Stimulated activated CD4-positive, alpha-beta T cell treated with anti-CD3 and anti-CD28 coated beads, Interleukin-4, amount 100 ng/mL, for 1 hour (primary cell): ENCODE measurements at regions not wholly inside any gene's neighbourhood (a gene's known extent, or its start where the extent isn't known, plus 50 kb on each side); places are given as distances from the start of the nearest gene placed in this dataset.
"Not testable (repeated sequence)": the region's sequence is repeated elsewhere in the genome, so short reads cannot be mapped to it uniquely, and the experiment has no call there.

Experiments used
- DNase-seq: peaks from one replicate; pipeline ENCODE4 v3.0.0-alpha.2; 2020

GRCh38 chr21:13907385-13907784, 297.8 kb downstream of the POTED start:
- not testable (repeated sequence) for DNase-seq

- not testable (repeated sequence) for DNase-seq
Measured at GRCh38 chr21:13896596-13897247, 287.1 kb downstream of the POTED start.

GRCh38 chr21:13893617-13894016, 284.0 kb downstream of the POTED start:
- not testable (repeated sequence) for DNase-seq

GRCh38 chr21:13893025-13893424, 283.4 kb downstream of the POTED start:
- DNase-seq, result not testable (repeated sequence)

- DNase-seq, result not testable (repeated sequence)
Measured at GRCh38 chr21:13892146-13892751, 282.7 kb downstream of the POTED start.

- DNase-seq, result not testable (repeated sequence)
Measured at GRCh38 chr21:13889176-13889575, 279.6 kb downstream of the POTED start.

GRCh38 chr21:13883641-13884395, 274.2 kb downstream of the POTED start:
- not testable (repeated sequence) for DNase-seq

- DNase-seq, result not testable (repeated sequence)
Measured at GRCh38 chr21:13877503-13877902, 267.9 kb downstream of the POTED start.

- DNase-seq, result not testable (repeated sequence)
Measured at GRCh38 chr21:13876999-13877398, 267.4 kb downstream of the POTED start.

- DNase-seq, result not testable (repeated sequence)
Measured at GRCh38 chr21:13874001-13874400, 264.4 kb downstream of the POTED start.

- DNase-seq, result no peak
Measured at GRCh38 chr21:13854638-13855037, 245.1 kb downstream of the POTED start.

GRCh38 chr21:13850808-13851207, 241.2 kb downstream of the POTED start:
- not testable (repeated sequence) for DNase-seq

GRCh38 chr21:13849489-13849888, 239.9 kb downstream of the POTED start:
- not testable (repeated sequence) for DNase-seq

GRCh38 chr21:13846718-13847117, 237.1 kb downstream of the POTED start:
- DNase-seq, result not testable (repeated sequence)

GRCh38 chr21:13844574-13844973, 235.0 kb downstream of the POTED start:
- DNase-seq, result not testable (repeated sequence)

- DNase-seq, result not testable (repeated sequence)
Measured at GRCh38 chr21:13843081-13843480, 233.5 kb downstream of the POTED start.

- DNase-seq, result not testable (repeated sequence)
Measured at GRCh38 chr21:13827666-13828065, 218.1 kb downstream of the POTED start.

- DNase-seq, result no peak
Measured at GRCh38 chr21:13827201-13827600, 217.6 kb downstream of the POTED start.

GRCh38 chr21:13826511-13826910, 216.9 kb downstream of the POTED start:
- DNase-seq, result not testable (repeated sequence)

- DNase-seq, result not testable (repeated sequence)
Measured at GRCh38 chr21:13825218-13825778, 215.7 kb downstream of the POTED start.

GRCh38 chr21:13820286-13820685, 210.7 kb downstream of the POTED start:
- not testable (repeated sequence) for DNase-seq

- not testable (repeated sequence) for DNase-seq
Measured at GRCh38 chr21:13812191-13812590, 202.6 kb downstream of the POTED start.

GRCh38 chr21:13810559-13810958, 201.0 kb downstream of the POTED start:
- DNase-seq, result not testable (repeated sequence)
